CD4-positive, alpha-beta T cell treated with Interferon gamma for 1 hour (primary cell): ENCODE measurements at regions not wholly inside any gene's neighbourhood (a gene's known extent, or its start where the extent isn't known, plus 50 kb on each side); places are given as distances from the start of the nearest gene placed in this dataset.
"Not testable (repeated sequence)": the region's sequence is repeated elsewhere in the genome, so short reads cannot be mapped to it uniquely, and the experiment has no call there.

ENCODE experiments used
- DNase-seq: peaks from one replicate; pipeline ENCODE4 v3.0.0-alpha.2; 2020

- not testable (repeated sequence) for DNase-seq
Observed at GRCh38 chr16:16563962-16564361, 185.0 kb downstream of the NPIPA7 start.

- DNase-seq: not testable (repeated sequence)
Observed at GRCh38 chr16:16565326-16565725, 186.4 kb downstream of the NPIPA7 start.

- DNase-seq: not testable (repeated sequence)
Observed at GRCh38 chr16:16570055-16570454, 191.1 kb downstream of the NPIPA7 start.

GRCh38 chr16:16570874-16571273, 191.9 kb downstream of the NPIPA7 start:
- DNase-seq: not testable (repeated sequence)

GRCh38 chr16:16572130-16572774, 193.3 kb downstream of the NPIPA7 start:
- DNase-seq: not testable (repeated sequence)

GRCh38 chr16:16577062-16577461, 198.1 kb downstream of the NPIPA7 start:
- not testable (repeated sequence) for DNase-seq

GRCh38 chr16:16578701-16579100, 199.8 kb downstream of the NPIPA7 start:
- DNase-seq: no peak

GRCh38 chr16:16582916-16583315, 204.0 kb downstream of the NPIPA7 start:
- not testable (repeated sequence) for DNase-seq

GRCh38 chr16:16586073-16586651, 207.2 kb downstream of the NPIPA7 start:
- DNase-seq: not testable (repeated sequence)

- DNase-seq: not testable (repeated sequence)
Observed at GRCh38 chr16:16586969-16587368, 208.0 kb downstream of the NPIPA7 start.

GRCh38 chr16:16588436-16588835, 209.5 kb downstream of the NPIPA7 start:
- DNase-seq: not testable (repeated sequence)

- not testable (repeated sequence) for DNase-seq
Observed at GRCh38 chr16:16590654-16591318, 211.8 kb downstream of the NPIPA7 start.

GRCh38 chr16:16593156-16593863, 214.4 kb downstream of the NPIPA7 start:
- DNase-seq: peak; percentile 15

- not testable (repeated sequence) for DNase-seq
Observed at GRCh38 chr16:16595029-16595718, 216.2 kb downstream of the NPIPA7 start.

GRCh38 chr16:16601239-16601638, 222.3 kb downstream of the NPIPA7 start:
- not testable (repeated sequence) for DNase-seq

- DNase-seq: not testable (repeated sequence)
Observed at GRCh38 chr16:16607401-16608082, 228.6 kb downstream of the NPIPA7 start.

- not testable (repeated sequence) for DNase-seq
Observed at GRCh38 chr16:16609627-16610026, 230.7 kb downstream of the NPIPA7 start.

- DNase-seq: not testable (repeated sequence)
Observed at GRCh38 chr16:16610389-16610967, 231.5 kb downstream of the NPIPA7 start.

GRCh38 chr16:16613212-16613611, 234.3 kb downstream of the NPIPA7 start:
- not testable (repeated sequence) for DNase-seq

GRCh38 chr16:16614484-16614883, 235.5 kb downstream of the NPIPA7 start:
- not testable (repeated sequence) for DNase-seq

- not testable (repeated sequence) for DNase-seq
Observed at GRCh38 chr16:16618963-16619465, 240.1 kb downstream of the NPIPA7 start.
